Activated CD4-positive, alpha-beta T cell treated with anti-CD3 and anti-CD28 coated beads, Interleukin-2, Interleukin-6, amounts not matched to agents 100 ng/mL and 50 ng/mL, durations not matched to agents 16 hours and 8 hours (primary cell): ENCODE measurements at regions not wholly inside any gene's neighbourhood (a gene's known extent, or its start where the extent isn't known, plus 50 kb on each side); places are given as distances from the start of the nearest gene placed in this dataset.
A peak's percentile ranks its signal among the peaks of the same experiment; 100 is the strongest.

Experiments
- DNase-seq: peaks from one replicate; pipeline ENCODE4 v3.0.0-alpha.2; 2020

DNA sequence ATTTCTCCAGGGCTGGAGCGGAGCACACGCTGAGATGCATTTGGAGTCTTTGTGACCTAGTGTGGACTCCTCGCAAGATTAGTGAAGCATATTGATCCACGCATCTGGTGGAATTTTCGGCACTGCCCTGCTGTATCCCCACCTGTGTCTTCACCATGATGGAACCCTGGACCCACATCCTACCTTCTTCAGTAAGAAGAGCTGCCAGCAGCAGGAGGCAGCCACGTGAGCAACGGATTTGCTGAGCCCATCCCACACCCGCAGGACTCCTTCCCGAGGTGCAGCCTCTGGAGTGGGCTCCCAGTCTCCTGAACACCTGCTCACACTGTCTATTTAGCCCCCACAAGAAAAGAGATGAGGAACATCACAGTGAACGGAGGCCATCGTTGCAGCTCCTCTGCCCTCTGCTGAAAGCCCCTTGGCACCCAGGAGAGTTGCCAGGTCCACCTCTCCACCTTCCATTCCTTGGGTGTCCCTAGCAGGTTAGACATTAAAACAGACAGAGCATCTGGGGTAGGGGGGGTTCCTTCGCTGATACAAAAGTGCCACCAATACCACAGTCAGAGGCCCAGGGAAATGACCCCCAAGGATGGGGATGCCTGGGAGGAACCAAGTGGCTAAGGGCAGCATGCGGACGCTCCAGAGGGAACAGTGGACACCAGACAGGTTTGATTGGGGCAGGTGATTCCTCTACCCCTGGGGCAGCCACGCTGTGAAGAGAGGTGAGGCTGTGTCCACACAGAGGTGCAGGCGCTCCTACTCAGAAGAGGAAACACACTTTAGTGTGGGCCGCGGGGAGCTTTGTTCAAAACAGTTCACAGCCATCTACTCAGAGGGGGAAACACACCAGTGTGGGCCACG, 302.8 kb upstream of the SALL3 start:
- no peak for DNase-seq

- DNase-seq: no peak
Observed at GRCh38 chr18:78677483-78678317, 301.9 kb upstream of the SALL3 start.

- no peak for DNase-seq
Observed at GRCh38 chr18:78678318-78678695, 301.3 kb upstream of the SALL3 start.

DNA sequence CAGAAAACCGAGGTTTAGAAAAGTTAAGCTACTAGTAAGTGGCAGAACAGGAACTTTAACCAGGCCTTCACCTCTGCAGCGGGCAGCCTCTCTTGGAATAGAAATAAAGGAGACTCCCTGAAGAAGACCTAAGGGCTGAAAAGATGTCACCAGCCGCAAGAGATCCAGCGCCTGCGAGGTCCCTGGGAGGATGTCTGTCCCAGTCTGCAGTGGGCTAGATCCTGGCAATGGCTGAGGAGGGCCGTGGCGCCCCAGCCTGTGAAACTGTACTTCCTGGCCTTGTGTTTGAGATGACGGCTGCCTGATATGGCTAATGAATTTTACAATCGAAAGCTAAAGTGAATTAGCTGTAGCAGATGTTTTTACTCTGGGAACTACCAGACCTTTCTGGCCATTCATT, 300.6 kb upstream of the SALL3 start:
- no peak for DNase-seq

GRCh38 chr18:78679613-78680260, 299.9 kb upstream of the SALL3 start:
- DNase-seq: no peak

GRCh38 chr18:78681396-78681795, 298.2 kb upstream of the SALL3 start:
- no peak for DNase-seq

GRCh38 chr18:78681934-78682333, 297.7 kb upstream of the SALL3 start:
- no peak for DNase-seq

DNA sequence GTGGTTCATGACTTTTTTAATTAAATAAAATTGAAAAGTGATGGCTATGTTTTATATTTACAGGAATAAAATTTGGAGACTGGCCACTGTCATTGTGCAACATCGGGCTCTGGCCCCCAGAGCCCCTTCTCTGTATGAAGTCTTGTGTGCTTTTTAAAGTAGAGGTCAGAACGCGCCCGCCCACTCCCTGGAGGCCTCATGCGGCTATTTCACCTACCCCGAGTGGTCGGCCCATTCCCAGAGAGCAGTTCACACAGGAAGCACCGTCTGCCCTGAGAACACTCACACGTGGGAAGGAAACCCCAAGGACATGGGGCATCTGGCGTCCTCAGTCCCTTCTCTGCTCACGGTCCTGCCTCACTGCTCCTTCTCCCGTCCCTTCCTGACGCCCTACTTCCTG, 296.9 kb upstream of the SALL3 start:
- no peak for DNase-seq

DNA sequence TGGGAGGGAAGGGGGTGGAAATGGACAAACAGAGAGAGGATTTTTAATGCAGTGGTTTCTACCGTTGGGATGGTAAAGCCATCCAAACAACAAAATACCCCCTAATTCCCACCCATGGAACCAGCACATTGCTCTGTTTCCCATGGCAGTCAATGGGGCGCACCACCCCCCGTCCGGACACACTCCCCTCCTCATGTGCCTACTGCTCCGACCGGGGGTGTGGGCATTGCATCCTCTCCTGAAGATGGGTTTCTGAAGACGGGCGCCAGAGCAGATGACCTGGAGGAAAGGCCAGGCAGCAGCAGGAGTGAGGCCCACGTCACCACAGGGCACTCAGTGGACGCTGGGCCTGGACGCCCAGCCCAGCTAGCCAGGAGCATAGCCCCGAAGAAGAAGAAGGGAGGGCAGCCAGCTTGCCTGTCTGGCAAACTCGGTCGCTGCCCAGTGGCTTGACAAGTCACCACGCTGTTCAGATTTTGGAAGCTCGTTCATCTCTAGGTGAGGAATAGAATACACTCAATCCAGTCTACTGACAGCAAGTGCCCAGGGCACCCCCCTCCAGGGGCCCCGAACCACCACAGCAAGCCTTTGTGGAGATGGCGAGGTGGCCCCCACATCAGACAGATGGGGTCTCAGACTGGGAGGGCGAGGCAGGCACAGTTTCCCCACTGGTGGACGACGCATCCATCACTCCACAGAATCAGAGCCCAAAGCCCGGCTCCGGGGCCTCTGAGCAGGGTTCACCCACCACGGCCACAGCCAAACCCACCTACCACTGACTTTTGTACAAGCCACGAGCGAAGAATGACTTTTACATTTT, 296.2 kb upstream of the SALL3 start:
- no peak for DNase-seq

DNA sequence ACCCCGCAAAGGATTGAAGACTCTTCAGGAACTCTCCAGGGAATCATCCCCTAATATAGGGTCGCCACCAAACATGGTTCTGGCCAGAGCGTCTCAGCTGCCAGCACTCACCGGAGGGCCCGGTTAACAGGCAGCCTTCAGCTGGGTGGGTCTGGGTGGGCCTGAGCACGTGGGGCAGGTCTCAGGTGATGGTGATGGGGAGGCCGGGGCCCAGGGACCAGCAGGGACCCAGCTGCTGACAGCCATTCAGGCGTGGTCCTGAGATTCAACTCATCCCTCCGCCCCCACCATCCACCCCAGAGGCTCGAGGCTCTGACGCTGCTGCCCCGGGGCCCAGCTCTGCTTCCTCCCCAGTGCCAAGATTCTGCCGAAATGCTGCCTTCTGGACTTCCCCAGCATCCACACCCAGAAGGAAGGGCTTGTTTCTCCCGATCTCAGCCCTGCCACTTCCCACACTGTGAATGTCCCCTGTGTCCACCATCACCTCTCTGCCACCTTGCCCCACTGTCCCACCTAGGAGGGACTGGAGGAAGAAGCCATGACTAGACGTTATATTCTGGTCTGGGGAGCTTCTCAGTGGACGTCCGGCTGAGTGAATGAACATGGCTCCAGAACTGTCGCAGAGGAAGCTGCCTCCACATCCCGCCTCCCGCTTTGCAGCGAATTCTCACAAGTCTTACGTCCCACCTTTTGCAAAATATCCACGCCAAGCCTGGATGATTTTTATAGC, 294.2 kb upstream of the SALL3 start:
- no peak for DNase-seq

DNA sequence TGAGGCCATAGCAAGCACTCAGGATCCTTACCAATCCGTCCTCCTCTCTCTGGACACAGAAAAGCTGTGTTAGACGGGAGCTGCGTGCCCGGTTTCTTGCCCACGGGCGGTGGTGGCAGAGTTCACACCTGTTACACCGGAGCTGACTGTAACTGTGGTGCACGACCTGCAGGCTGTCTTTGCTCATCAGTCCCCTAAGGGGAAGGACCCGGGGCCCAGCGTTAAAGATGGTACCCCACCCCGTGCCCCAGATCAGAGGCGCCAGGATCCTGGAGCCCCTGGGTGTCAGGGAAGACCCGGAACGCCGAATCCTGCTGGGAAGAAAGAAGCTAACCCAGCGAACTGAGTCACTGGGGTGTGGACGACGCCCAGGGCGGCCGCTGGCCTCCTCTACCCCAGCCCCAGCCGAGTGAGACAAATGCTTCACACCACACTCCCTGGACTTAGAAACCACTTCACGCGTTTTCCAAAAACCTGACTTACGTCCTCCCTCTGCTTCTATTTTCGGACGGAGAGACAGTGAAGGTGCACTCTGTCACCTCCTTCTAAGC, 293.6 kb upstream of the SALL3 start:
- no peak for DNase-seq

DNA sequence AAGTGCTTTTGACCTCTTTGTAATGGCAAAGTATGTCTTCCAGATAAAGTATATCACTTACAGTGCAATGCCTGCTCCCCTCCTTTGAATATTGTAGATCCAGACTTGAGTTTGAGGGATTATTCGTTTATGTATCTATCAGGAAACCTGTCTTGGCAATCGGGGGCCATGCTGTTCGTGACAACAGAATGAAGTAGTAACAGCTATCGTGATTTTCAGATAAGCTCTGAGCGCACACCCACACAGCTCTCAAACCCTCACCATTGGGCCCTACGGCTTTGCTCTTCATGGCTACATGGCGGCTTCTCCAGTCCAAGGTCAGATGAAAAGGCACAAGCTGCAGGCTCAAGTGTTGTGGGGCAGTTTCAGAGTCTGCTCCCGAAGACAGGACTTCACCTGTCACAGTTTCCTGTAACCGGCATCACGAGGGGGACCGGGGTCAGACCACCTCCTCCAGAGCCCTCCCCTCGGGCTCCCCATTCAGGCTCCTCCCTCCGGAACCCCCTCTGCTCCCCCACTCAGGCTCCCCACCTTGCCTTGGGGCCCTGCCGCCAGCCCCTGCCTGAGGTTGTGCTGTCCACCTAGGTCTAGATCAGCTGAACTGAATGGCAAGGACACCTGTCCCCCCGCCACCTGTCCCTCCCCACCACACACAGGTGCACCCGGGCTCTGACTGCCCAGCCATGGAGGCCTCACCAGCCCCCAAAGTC, 292.5 kb upstream of the SALL3 start:
- DNase-seq: no peak

GRCh38 chr18:78687736-78688135, 291.9 kb upstream of the SALL3 start:
- DNase-seq: no peak

GRCh38 chr18:78688249-78688648, 291.4 kb upstream of the SALL3 start:
- no peak for DNase-seq

GRCh38 chr18:78688916-78689315, 290.7 kb upstream of the SALL3 start:
- DNase-seq: no peak

DNA sequence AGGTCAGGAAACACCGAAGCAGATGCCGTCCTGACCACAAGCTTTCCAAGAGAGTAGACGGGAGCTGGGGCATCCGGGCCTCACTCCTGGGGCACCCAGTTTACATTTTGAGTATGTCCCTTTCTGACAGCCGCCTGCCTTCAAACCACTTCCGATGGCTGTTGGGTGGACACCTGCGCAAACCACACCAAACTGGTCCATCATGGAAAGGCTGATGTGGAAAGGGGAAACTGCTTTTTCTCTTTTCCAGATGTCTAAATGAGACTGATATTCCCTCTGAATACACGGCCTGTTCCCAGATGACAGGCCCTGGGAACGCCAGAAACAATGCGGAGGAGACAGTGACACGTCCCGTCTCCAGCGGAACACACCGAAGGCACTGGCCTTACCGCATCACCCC, 290.0 kb upstream of the SALL3 start:
- no peak for DNase-seq

GRCh38 chr18:78692105-78692504, 287.5 kb upstream of the SALL3 start:
- DNase-seq: peak; percentile 35

- DNase-seq: no peak
Observed at GRCh38 chr18:78693429-78693828, 286.2 kb upstream of the SALL3 start.

GRCh38 chr18:78696698-78697435, 282.8 kb upstream of the SALL3 start:
- no peak for DNase-seq

- DNase-seq: no peak
Observed at GRCh38 chr18:78697446-78697845, 282.2 kb upstream of the SALL3 start.
